ENCODE measurements at regions not wholly inside any gene's neighbourhood (a gene's known extent, or its start where the extent isn't known, plus 50 kb on each side); places are given as distances from the start of the nearest gene placed in this dataset.

DNA sequence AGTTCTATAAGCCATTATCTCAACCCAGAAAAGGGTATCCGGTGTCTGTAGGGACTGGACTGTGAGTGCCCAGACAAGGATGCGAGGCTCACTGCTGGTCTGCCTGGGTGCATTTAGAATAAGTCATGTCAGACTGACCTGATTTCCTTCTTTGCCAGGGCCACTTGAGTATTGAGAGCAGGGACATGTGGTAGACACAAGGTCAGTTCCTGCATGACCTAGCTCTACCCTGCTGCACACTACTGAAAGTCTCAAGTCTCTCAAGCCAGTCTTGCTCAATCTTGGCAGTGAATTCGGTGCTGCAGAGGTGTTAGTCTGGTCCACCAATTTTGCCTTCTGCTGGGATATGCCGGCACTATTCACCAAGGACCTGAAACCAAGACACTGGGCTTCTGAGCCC is 180.1 kb downstream of the C1orf94 start:
- no peak for TF ChIP-seq SNAI2 (CRISPR knock-in tag; IDR thresholded peaks at IDR 0.05)
- TF ChIP-seq ZNF70 (CRISPR knock-in tag; IDR thresholded peaks at IDR 0.05): no peak
- no peak for TF ChIP-seq ARNTL (CRISPR knock-in tag; IDR thresholded peaks at IDR 0.05; ENCODE audit: borderline replicate concordance, low read depth)
- TF ChIP-seq ZFP3 (CRISPR knock-in tag; IDR thresholded peaks at IDR 0.05): no peak
- TF ChIP-seq OSR1 (CRISPR knock-in tag; IDR thresholded peaks at IDR 0.05): no peak
- TF ChIP-seq RARB (CRISPR knock-in tag; IDR thresholded peaks at IDR 0.05): no peak
- TF ChIP-seq CSDC2 (CRISPR knock-in tag; IDR thresholded peaks at IDR 0.05): no peak
- TF ChIP-seq, protein P1, sequence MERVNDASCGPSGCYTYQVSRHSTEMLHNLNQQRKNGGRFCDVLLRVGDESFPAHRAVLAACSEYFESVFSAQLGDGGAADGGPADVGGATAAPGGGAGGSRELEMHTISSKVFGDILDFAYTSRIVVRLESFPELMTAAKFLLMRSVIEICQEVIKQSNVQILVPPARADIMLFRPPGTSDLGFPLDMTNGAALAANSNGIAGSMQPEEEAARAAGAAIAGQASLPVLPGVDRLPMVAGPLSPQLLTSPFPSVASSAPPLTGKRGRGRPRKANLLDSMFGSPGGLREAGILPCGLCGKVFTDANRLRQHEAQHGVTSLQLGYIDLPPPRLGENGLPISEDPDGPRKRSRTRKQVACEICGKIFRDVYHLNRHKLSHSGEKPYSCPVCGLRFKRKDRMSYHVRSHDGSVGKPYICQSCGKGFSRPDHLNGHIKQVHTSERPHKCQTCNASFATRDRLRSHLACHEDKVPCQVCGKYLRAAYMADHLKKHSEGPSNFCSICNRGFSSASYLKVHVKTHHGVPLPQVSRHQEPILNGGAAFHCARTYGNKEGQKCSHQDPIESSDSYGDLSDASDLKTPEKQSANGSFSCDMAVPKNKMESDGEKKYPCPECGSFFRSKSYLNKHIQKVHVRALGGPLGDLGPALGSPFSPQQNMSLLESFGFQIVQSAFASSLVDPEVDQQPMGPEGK (CRISPR knock-in tag; IDR thresholded peaks at IDR 0.05; ENCODE audit: borderline replicate concordance): no peak
- TF ChIP-seq, protein P2, sequence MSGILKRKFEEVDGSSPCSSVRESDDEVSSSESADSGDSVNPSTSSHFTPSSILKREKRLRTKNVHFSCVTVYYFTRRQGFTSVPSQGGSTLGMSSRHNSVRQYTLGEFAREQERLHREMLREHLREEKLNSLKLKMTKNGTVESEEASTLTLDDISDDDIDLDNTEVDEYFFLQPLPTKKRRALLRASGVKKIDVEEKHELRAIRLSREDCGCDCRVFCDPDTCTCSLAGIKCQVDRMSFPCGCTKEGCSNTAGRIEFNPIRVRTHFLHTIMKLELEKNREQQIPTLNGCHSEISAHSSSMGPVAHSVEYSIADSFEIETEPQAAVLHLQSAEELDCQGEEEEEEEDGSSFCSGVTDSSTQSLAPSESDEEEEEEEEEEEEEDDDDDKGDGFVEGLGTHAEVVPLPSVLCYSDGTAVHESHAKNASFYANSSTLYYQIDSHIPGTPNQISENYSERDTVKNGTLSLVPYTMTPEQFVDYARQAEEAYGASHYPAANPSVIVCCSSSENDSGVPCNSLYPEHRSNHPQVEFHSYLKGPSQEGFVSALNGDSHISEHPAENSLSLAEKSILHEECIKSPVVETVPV (CRISPR knock-in tag; IDR thresholded peaks at IDR 0.05): no peak
- TF ChIP-seq PPARA (CRISPR knock-in tag; IDR thresholded peaks at IDR 0.05; ENCODE audit: borderline replicate concordance): no peak
- TF ChIP-seq, protein P3, sequence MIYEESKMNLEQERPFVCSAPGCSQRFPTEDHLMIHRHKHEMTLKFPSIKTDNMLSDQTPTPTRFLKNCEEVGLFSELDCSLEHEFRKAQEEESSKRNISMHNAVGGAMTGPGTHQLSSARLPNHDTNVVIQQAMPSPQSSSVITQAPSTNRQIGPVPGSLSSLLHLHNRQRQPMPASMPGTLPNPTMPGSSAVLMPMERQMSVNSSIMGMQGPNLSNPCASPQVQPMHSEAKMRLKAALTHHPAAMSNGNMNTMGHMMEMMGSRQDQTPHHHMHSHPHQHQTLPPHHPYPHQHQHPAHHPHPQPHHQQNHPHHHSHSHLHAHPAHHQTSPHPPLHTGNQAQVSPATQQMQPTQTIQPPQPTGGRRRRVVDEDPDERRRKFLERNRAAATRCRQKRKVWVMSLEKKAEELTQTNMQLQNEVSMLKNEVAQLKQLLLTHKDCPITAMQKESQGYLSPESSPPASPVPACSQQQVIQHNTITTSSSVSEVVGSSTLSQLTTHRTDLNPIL (CRISPR knock-in tag; IDR thresholded peaks at IDR 0.05; ENCODE audit: low read depth): no peak
- TF ChIP-seq TOX (CRISPR knock-in tag; IDR thresholded peaks at IDR 0.05; ENCODE audit: borderline replicate concordance): no peak
- no peak for TF ChIP-seq ZFP30 (CRISPR knock-in tag; IDR thresholded peaks at IDR 0.05)
- no peak for TF ChIP-seq ISL1 (CRISPR knock-in tag; IDR thresholded peaks at IDR 0.05)
